ENCODE measurements at regions not wholly inside any gene's neighbourhood (a gene's known extent, or its start where the extent isn't known, plus 50 kb on each side); places are given as distances from the start of the nearest gene placed in this dataset.

GRCh38 chr5:91514400-91514799, 131.3 kb upstream of the ARRDC3 start:
- TF ChIP-seq CTCF (IDR thresholded peaks at IDR 0.05) (no peak), EP300 (IDR thresholded peaks at IDR 0.05) (no peak), POLR2A (IDR thresholded peaks at IDR 0.05) (no peak), POLR2AphosphoS5 (IDR thresholded peaks at IDR 0.05) (no peak)
